HepG2 (cell line): ENCODE measurements at regions not wholly inside any gene's neighbourhood (a gene's known extent, or its start where the extent isn't known, plus 50 kb on each side); places are given as distances from the start of the nearest gene placed in this dataset.

ENCODE experiments used
- ATAC-seq: fragments of 200-7000 bp; cut with Tn5 transposase; 3 replicates; pipeline ENCODE4 v1.9.1; 2020; ENCODE audit warnings: mild to moderate bottlenecking, moderate library complexity
- BruUV-seq: library from RNA; stranded (reverse); fragments of 400-500 nt; replicated peaks from 2 replicates; lab custom pipeline; 2021; lab: Mats Ljungman, UMichigan
- CTCF ChIA-PET: fragments of 300-600 bp; formaldehyde crosslinking; extraction: SDS; loops from one replicate; lab custom pipeline; 2021; ENCODE audit warnings: low total read pairs, inconsistent platforms, low intra/inter-chr PET ratio; lab: Yijun Ruan, JAX
- POLR2A ChIA-PET: fragments of 350-600 bp; sonication (Branson Sonifier 250); formaldehyde crosslinking; loops from one replicate; lab custom pipeline; 2020; ENCODE audit warnings: antibody characterized with exemption, inconsistent platforms; lab: Yijun Ruan, JAX
- DNase-seq: peaks from one replicate; pipeline ENCODE4 v3.0.0-alpha.2; 2015; ENCODE audit warnings: low spot score
- FAIRE-seq: peaks from 3 replicates; lab custom pipeline; 2011; peaks lifted over from hg19 to GRCh38; lab: Jason Lieb, UNC
- H2AFZ ChIP-seq: one replicate; pipeline ENCODE4 v1.6.1; 2011; ENCODE audit warnings: low read length, inconsistent platforms
- H3K27ac ChIP-seq: fragments of 300-600 bp; 3 replicates; pipeline ENCODE4 v1.8.0; 2011; ENCODE audit warnings: mixed run types, mild to moderate bottlenecking, mixed read lengths, low read length, inconsistent platforms; ENCODE audit not compliant: insufficient read depth; ENCODE audit errors: extremely low read length
- H3K27me3 ChIP-seq, 2 experiments: fragments of 200-600 bp in 1 of 2; 2 replicates in 1 of 2; 3 replicates in 1 of 2; pipeline versions ENCODE4 v1.6.0 to v1.8.0; 2011; ENCODE audit warnings: low read length in 2 of 2, mild to moderate bottlenecking in 2 of 2, moderate library complexity in 2 of 2, inconsistent platforms in 1 of 2; ENCODE audit not compliant: insufficient read depth in 2 of 2, control insufficient read depth in 1 of 2
- H3K36me3 ChIP-seq, 2 experiments: fragments of 200-600 bp in 1 of 2; replicated peaks in 1 of 2; 2 replicates in 1 of 2; 3 replicates in 1 of 2; pipeline versions ENCODE4 v1.5.1 to v1.8.0; 2011; ENCODE audit warnings: low read length in 2 of 2, inconsistent platforms in 1 of 2; ENCODE audit not compliant: insufficient read depth in 2 of 2, control insufficient read depth in 1 of 2
- H3K4me1 ChIP-seq: 2 replicates; pipeline ENCODE4 v1.5.1; 2012; ENCODE audit warnings: low read length, inconsistent platforms; ENCODE audit not compliant: insufficient read depth
- H3K4me2 ChIP-seq: 2 replicates; pipeline ENCODE4 v1.6.0; 2011; ENCODE audit warnings: low read depth, low read length, inconsistent platforms
- H3K4me3 ChIP-seq, 3 experiments: fragments of 200-600 bp in 1 of 3; sonication (generic), shearing (Covaris generic) in 1 of 3; replicated peaks in 1 of 3; 2 replicates each; pipeline ENCODE4 v1.5.1; 2011 to 2016; ENCODE audit warnings: low read length in 3 of 3, inconsistent platforms in 2 of 3, low read depth in 2 of 3, mild to moderate bottlenecking in 2 of 3, control low read depth in 1 of 3, mixed read lengths in 1 of 3; ENCODE audit not compliant: insufficient read depth in 1 of 3
- H3K79me2 ChIP-seq: one replicate; pipeline ENCODE4 v1.6.1; 2011; ENCODE audit warnings: low read length, inconsistent platforms; ENCODE audit not compliant: insufficient read depth
- H3K9ac ChIP-seq: 2 replicates; pipeline ENCODE4 v1.6.0; 2011; ENCODE audit warnings: mild to moderate bottlenecking, low read depth, low read length, inconsistent platforms; ENCODE audit not compliant: insufficient read depth
- H3K9me3 ChIP-seq: 2 replicates; pipeline ENCODE4 v1.5.1; 2012; ENCODE audit warnings: mild to moderate bottlenecking, low read length
- H4K20me1 ChIP-seq: 2 replicates; pipeline ENCODE4 v1.6.0; 2011; ENCODE audit warnings: inconsistent platforms, mild to moderate bottlenecking, low read length, moderate library complexity; ENCODE audit not compliant: insufficient read depth
- HMGA1 ChIP-seq: sonication (generic); formaldehyde crosslinking; conservative IDR thresholded peaks from 2 replicates; pipeline ENCODE4 v1.4.0; 2020; ENCODE audit warnings: missing genetic modification reagents
- SP2 ChIP-seq: sonication (generic); formaldehyde crosslinking; IDR thresholded peaks from 2 replicates; pipeline ENCODE4 v1.5.1; 2020; ENCODE audit warnings: mild to moderate bottlenecking, missing genetic modification reagents
- SUZ12 ChIP-seq: fragments of 150-350 bp; IDR thresholded peaks from 2 replicates; pipeline ENCODE4 v1.6.1; 2014; ENCODE audit warnings: low read depth, low read length
- ZNF512B ChIP-seq: sonication (generic); formaldehyde crosslinking; IDR thresholded peaks from 2 replicates; pipeline ENCODE4 v1.5.1; 2020; ENCODE audit warnings: missing genetic modification reagents, mild to moderate bottlenecking, borderline replicate concordance
- ZNF564 ChIP-seq: sonication (generic); formaldehyde crosslinking; IDR thresholded peaks from 2 replicates; pipeline ENCODE4 v1.8.1; 2023; ENCODE audit warnings: mild to moderate bottlenecking, missing genetic modification reagents
- ZNF749 ChIP-seq: sonication (generic); formaldehyde crosslinking; IDR thresholded peaks from 2 replicates; pipeline ENCODE4 v1.8.0; 2022; ENCODE audit warnings: mild to moderate bottlenecking, missing genetic modification reagents, moderate library complexity, borderline replicate concordance
- ZNF784 ChIP-seq: sonication (generic); formaldehyde crosslinking; IDR thresholded peaks from 2 replicates; pipeline ENCODE4 v1.5.1; 2020; ENCODE audit warnings: missing genetic modification reagents, mild to moderate bottlenecking, borderline replicate concordance
- WGBS: methylation state at CpG from one replicate; pipeline ENCODE4 v1.1.6; 2017; ENCODE audit warnings: low lambda C conversion rate; 5-methylcytosine and 5-hydroxymethylcytosine counted together
- in situ Hi-C: cut with HindIII; loops from 2 replicates; pipeline ENCODE4 v1.10.0; 2017; ENCODE audit warnings: low pct_unique_long_range_greater_than_20kb; ENCODE audit not compliant: extremely low pct_ligation_motif_present
- intact Hi-C: fragments of 100-400 bp; cut with micrococcal nuclease; formaldehyde crosslinking; loops from one replicate; pipeline ENCODE4 v1.10.0; 2022; ENCODE audit not compliant: unreplicated experiment

- no peak for TF ChIP-seq ZNF784 (CRISPR knock-in tag)
Measured at GRCh38 chr7:119969763-119970162, 303.2 kb upstream of the KCND2 start (continued).

GRCh38 chr7:119974972-119975371, 298.0 kb upstream of the KCND2 start:
- WGBS, result 0% methylated on average over 1 of the region's 1 CpG
- BruUV-seq, result no TSS peak
- CTCF ChIA-PET, result no interaction called here
- H3K27me3 ChIP-seq, result no peaks in the 10 kb centered on the region
- FAIRE-seq (no peak), ATAC-seq (no peak), DNase-seq (no peak)
- no peak overlapping the region for H3K4me2 ChIP-seq
- no peak overlapping the region for H3K27ac ChIP-seq
- intact Hi-C loops, result no loop called here
- no peaks in the 10 kb centered on the region for H3K4me1 ChIP-seq
- H2AFZ ChIP-seq, result no peak overlapping the region
- H3K4me3 ChIP-seq, result no peak overlapping the region
- H3K79me2 ChIP-seq, result no peaks in the 10 kb centered on the region
- in situ Hi-C loops, result no loop called here
- TF ChIP-seq SP2 (CRISPR knock-in tag), result no peak
- H4K20me1 ChIP-seq, result no peaks in the 10 kb centered on the region
- no peaks in the 10 kb centered on the region for H3K9me3 ChIP-seq
- H3K36me3 ChIP-seq, result no peaks in the 10 kb centered on the region
- POLR2A ChIA-PET, result no interaction called here
- H3K9ac ChIP-seq, result no peak overlapping the region

GRCh38 chr7:119982884-119983283, 290.1 kb upstream of the KCND2 start:
- H3K4me1 ChIP-seq, result no peaks in the 10 kb centered on the region
- H3K27me3 ChIP-seq, result no peaks in the 10 kb centered on the region
- H4K20me1 ChIP-seq, result no peaks in the 10 kb centered on the region
- ChIA-PET POLR2A (no interaction called here), CTCF (no interaction called here)
- DNase-seq, result no peak
- H2AFZ ChIP-seq, result no peak overlapping the region
- no TSS peak for BruUV-seq
- FAIRE-seq, result no peak
- no peak overlapping the region for H3K4me3 ChIP-seq
- H3K9me3 ChIP-seq, result no peaks in the 10 kb centered on the region; the same call in 1 of the 2 replicates
- intact Hi-C loops, result no loop called here
- no peaks in the 10 kb centered on the region for H3K36me3 ChIP-seq
- TF ChIP-seq SUZ12, result no peak
- no peak for TF ChIP-seq ZNF512B (CRISPR knock-in tag)
- no peak for TF ChIP-seq ZNF564 (CRISPR knock-in tag)
- no peak for TF ChIP-seq HMGA1 (CRISPR knock-in tag)
- no peak for TF ChIP-seq ZNF749
- in situ Hi-C loops, result no loop called here
- ATAC-seq, result no peak
- no peaks in the 10 kb centered on the region for H3K79me2 ChIP-seq
- H3K4me2 ChIP-seq, result no peak overlapping the region
- H3K9ac ChIP-seq, result no peak overlapping the region
- H3K27ac ChIP-seq, result no peak overlapping the region
- WGBS, result 8% methylated on average over 2 of the region's 4 CpGs
